Left lobe of liver (tissue), 2 donors: ENCODE measurements at regions not wholly inside any gene's neighbourhood (a gene's known extent, or its start where the extent isn't known, plus 50 kb on each side); places are given as distances from the start of the nearest gene placed in this dataset.
"Not testable (repeated sequence)": the region's sequence is repeated elsewhere in the genome, so short reads cannot be mapped to it uniquely, and the experiment has no call there.

ENCODE experiments used
- ATAC-seq: fragments of 200-7000 bp; cut with Tn5 transposase; one replicate; pipeline ENCODE4 v1.9.1; 2020; ENCODE audit warnings: mild to moderate bottlenecking, moderate library complexity
- DNase-seq: peaks from one replicate; pipeline ENCODE4 v3.0.0-alpha.2; 2020; ENCODE audit warnings: low spot score
- donor health status: DM: no; HTN: no; CAD: no; lungs with moderate emphysema.
- donor health status: DM: no; HTN: yes; CAD: no.

GRCh38 chr7:37545619-37546534, 97.2 kb upstream of the ELMO1 start:
- ATAC-seq = no peak
- DNase-seq = no peak

DNA sequence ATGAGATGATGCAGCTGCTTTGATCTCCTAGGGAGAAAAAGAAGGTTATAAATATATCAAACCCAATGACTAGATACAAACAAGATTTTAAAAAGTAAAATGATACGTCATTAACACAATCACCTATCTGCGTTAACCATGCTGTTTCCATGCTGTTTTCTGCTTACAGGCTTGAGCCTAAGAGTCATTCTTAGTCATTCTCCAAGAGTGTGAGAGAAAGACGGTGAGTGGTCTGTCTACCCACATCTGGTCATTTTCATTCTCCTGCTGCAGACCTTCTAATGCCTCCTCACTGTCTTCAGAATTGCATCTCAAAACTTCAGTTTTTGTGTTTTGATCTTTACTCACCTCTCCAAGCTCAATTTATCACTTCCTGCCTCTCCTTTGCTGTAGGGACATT, 98.0 kb upstream of the ELMO1 start:
- ATAC-seq = no peak
- no peak for DNase-seq

DNA sequence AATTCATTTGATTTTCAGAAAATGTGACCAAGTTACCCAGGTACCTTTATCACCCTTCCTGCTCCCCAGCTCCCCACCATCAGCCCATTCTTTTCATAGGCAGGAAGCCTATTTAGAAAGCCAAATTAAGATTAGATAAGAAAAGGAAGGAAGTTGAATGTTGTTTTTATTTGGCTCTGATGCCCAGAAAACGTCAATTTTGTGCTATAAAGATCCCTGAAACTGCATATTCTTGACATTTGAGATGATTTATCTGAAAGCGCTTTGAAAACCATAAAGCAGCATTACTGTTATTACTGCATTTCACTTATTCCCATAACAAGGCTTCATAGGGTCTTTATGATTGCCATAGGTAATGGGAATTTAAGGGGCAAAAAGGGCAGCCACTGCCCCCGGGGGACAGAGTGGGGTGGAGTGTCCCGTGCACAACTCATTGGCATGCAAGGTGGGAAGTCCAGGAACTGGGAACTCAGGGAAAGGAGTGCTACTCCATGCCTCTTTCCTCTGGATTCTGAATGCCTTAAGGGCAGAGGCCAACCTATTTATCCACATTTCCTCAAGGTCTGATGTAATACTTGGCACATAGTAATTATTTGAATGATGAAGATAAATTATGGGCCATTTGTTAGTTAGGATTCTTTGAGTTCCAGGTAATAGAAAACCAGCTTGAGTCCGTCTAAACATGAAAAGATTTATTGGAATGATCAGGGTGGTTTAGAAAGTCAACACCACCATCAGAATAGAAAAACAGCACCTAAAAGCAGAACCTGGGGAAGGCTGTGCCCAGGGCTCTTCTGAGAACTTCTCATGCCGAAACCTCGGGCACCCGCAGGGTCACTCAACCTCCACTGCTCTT, 100.6 kb upstream of the ELMO1 start:
- no peak for DNase-seq
- ATAC-seq = no peak

DNA sequence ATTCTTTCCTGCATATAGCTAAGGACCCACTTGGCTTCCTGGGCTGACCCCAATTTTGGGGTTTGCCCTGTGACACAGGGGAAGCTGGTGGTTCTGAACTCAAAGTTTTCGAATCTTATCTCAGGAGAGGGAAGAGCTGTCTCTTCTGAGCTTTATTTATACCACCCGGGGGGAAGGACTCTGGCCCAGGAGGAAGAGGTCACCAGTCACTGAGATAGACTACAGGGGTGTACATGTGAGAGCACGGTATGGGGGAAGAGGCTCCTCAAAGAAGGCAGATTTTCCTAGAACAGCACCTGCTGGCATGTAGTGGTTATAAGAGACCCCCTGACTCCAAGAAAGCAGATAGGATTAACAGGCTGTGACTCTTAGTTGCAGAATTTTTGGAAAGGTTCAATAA, 101.8 kb upstream of the ELMO1 start:
- DNase-seq = no peak
- no peak for ATAC-seq

- no peak for DNase-seq
- ATAC-seq = no peak
These were observed 102.2 kb upstream of the ELMO1 start for GRCh38 chr7:37550872-37551271.

DNA sequence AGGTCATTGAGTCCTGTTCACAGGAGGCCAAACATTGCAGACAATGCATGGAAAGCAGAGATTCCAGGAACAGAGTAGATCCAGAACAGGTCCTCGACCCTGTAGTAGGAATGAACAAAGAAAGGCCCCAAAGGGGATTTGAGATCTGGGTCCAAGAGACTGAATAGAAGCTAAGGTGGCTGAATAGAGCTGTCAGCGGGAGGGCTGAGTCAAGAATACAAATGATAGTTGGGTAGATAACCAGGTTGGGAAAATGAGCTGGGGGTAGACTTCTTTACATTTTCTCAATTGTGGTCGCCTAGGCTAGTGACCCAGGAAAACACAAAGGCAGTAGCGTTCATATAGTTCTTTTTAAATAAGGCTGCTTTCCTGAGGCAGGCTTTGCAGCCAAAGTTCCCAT, 103.4 kb upstream of the ELMO1 start:
- ATAC-seq = no peak

GRCh38 chr7:37552439-37552838, 103.8 kb upstream of the ELMO1 start:
- ATAC-seq, DNase-seq: not testable (repeated sequence)

More for the DNA sequence above, 103.4 kb upstream of the ELMO1 start:
- DNase-seq = no peak

DNA sequence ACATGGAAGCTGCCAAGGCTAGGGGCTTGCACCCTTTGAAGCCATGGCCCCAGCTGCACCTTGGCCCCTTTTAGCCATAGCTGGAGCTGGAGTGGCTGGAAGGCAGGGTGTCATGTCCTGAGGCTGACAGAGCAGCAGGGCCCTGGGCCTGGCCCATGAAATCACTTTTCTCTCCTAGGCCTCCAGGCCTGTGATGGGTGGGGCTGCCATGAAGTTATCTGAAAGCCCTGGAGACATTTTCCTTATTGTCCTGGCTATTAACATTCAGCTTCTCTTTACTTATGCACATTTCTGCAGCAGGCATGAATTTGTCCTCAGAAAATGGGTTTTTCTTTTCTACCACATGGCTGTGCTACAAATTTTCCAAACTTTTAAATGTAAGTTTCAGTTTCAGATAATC, 106.9 kb upstream of the ELMO1 start:
- no peak for ATAC-seq
- no peak for DNase-seq

DNA sequence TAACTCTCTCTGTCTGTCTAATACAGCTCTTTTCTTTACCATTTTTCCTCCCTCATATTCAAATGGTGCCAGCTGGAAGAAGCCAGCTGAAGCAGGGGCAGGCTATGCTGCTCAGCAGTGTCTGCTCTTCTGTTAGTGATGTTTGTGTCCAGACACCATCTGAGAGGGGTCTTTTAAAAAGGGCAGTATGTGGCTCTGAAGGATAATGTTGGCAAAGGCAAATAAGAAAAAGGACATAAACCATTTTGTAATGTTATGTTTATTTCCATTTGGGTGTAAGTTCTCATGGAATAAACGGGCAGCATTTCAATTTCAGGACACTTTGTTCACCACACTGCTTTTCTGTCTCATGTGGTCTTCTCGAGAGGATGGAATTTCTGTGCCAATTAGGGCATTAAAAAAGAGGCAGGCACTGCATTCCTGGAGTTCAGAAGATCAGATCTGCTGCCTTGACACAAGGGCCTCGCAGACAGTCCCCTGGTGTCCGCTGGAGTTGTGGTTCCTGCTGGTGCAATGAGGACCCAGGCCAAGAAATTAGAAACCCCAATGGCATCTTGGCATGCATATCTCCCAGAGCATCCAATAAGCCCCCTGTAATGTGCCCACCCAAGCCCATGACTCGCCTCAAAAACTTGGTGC, 109.0 kb upstream of the ELMO1 start:
- DNase-seq = no peak
- ATAC-seq = no peak

DNA sequence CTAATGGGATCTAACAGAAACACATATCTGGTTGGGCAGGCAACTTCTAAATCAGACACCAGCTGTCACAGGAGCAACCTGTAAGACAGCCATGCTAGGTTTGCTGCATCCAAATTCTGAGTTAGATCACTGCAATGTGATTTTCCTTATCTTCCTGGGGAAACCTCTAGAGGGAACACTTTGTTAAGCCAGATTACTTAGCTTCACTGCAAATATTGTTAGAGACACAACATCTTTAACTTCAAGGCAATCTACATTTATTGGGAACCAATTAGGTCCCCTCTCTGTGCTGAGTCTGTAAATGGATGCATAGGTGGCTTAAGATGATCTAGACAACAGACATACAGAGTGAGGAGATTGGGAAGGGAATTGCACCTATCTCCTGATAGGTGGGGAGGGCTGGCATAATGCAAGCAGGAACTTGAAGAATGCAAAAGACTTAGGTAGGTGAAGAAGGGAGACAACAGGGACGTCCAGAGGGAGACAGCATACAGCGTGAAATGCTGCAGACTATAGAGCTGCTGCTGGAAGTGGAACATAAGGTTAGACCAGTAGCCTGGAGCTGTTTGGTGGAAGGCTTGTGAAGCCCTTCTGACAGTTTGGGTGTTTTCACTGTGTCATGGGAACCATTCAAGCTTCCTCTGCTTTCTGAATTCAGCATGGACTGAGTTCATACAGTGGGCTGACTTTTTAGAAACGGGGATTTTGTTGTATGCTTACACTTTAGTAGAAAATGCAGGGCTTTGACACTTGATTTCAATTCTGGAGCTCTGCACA, 109.8 kb upstream of the ELMO1 start:
- DNase-seq (no peak), ATAC-seq (no peak)

DNA sequence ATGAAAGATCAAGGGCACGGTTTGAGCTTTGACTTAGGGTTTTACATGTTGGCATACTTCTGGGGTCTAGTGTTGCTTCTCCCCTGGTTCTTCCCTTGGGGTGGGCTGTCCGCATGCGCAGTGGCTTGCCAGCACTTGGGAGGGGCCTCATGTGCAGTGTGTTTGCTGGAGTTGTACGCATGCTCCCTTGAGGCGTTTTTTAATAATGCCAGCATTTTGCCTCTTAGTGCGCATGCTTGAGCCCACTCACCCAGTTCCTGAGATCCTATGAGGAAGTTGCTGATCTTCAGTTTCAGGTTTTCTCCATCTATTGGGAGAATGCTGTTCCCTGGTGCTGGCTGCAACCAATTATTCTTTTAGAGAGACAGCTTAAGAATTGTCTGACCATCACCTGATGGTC, 113.4 kb upstream of the GPR141 start:
- no peak for ATAC-seq
- DNase-seq = no peak

- DNase-seq = no peak
- no peak for ATAC-seq
These were observed 111.8 kb upstream of the GPR141 start for GRCh38 chr7:37571806-37572205.

DNA sequence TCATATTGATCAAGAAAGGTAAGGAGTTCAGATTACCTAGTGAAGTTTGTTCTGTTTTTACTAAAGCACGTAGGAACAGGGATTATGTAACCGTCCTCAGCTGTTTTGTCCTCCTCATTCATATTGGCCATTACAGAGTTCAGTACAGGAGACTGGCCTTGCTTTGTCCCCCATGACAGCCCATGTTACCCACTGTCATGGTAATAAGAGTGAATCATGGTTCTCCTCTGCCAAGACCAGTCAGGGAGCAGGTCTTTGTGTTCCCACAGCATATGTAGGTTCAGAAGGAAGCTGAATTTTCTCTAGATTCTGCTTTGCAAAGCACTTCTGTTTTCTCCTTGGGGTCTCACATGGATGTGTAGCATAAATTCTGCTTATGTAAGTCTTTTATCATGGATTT, 106.2 kb upstream of the GPR141 start:
- no peak for DNase-seq
- ATAC-seq = no peak

DNA sequence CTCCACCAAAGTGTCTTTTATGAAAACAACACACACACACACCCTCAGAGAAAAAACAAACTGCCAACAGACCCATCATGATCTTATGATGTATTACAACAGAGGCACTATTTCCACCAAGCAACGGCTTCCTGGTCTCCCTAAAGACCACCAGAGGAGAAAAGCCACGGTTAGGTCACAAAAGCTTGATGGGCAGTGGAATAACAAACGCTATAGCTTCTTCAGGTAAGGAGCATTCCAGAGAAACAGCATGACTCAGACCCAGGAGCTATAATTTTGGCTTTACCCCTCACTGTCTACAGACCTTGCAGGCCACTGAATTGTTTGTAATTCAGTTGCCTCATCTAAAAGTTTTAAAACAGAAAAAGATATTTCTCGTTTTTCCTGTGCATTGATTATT, 105.7 kb upstream of the GPR141 start:
- DNase-seq = no peak
- no peak for ATAC-seq

GRCh38 chr7:37578350-37578749, 105.2 kb upstream of the GPR141 start:
- ATAC-seq = no peak

DNA sequence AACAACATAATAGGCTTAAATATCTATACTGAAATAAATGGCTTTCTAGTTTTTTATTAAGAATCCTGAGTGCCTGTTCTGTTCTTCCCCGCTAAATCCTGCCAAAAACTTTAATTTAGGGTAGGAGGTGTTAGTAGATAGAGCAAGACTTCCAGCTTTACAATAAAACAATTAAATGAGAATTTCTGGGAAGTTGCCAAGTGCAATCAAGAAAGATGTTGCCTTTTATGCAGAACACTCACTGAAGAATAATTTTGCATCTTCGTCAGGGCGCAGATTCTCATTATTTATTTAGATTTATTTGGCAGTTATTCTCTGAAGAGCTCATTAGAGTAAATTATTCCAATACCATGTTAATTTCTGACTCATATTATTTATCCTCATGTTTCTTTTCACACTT, 103.2 kb upstream of the GPR141 start:
- ATAC-seq (no peak), DNase-seq (no peak)

More at GRCh38 chr7:37578350-37578749, 105.2 kb upstream of the GPR141 start:
- DNase-seq = no peak

DNA sequence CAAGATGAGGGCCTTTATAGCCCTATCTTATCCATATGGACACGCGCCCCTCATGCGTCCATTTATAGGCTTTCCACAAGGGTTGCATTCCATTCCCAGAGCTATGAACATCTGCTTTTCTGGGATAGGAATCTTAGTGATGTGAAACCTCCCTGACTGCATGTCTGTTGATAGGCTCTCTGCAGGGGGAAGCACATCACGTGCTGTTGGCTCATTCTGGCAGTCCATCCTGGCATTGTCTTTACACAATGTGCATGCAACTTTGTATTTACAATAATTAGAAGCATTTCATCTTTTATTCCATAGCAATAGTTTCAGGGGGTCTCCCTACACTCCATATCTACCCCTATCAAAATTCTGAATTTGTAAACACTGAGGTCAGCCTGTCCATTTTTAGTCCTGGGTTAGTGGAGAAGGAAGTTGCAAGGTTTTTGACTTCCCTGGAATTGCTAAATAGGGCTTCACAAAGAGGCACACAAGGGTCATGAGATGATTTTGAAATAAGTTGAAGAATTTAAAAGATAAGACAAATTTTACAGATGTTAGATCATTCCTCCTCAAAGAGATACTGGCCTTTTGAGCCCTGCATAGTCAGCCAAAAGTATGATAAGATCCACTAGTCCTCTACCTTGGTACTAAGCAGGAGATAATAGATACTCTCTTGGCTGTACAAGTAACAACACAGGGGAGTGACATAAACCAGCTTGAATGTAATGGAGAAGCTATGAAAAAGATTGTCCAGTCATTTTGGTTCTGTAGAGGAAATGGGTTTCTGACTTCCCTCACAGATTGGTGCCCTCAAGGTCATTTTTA, 98.7 kb upstream of the GPR141 start:
- not testable (repeated sequence) for DNase-seq, ATAC-seq

- DNase-seq (no peak), ATAC-seq (no peak)
These were observed 92.7 kb upstream of the GPR141 start for GRCh38 chr7:37590824-37591223.

GRCh38 chr7:37592366-37592765, 91.2 kb upstream of the GPR141 start:
- ATAC-seq (no peak), DNase-seq (no peak)

GRCh38 chr7:37594602-37595001, 89.0 kb upstream of the GPR141 start:
- DNase-seq = no peak

More at GRCh38 chr7:37594602-37595001, 89.0 kb upstream of the GPR141 start:
- no peak for ATAC-seq
